ENCODE measurements at regions not wholly inside any gene's neighbourhood (a gene's known extent, or its start where the extent isn't known, plus 50 kb on each side); places are given as distances from the start of the nearest gene placed in this dataset.

GRCh38 chrX:125762954-125763353 is 403.1 kb downstream of the DCAF12L2 start:
- Histone ChIP-seq H2AFZ (ENCODE audit: low read depth, low read length) (no peak overlapping the region), H3K36me3 (ENCODE audit: control insufficient read depth in 2 of 2, extremely low read depth in 1 of 2, insufficient read depth in 2 of 2, low read length in 2 of 2) (no peaks in the 10 kb centered on the region), H3K4me2 (ENCODE audit: insufficient read depth, low read length) (no peak overlapping the region), H3K9me3 (replicated peaks; ENCODE audit: control insufficient read depth, insufficient read depth, low read length) (no peaks in the 10 kb centered on the region), H3K9me1 (replicated peaks; ENCODE audit: control insufficient read depth, extremely low read depth, insufficient read depth, low read length) (no peaks in the 10 kb centered on the region), H3K9ac (replicated peaks; ENCODE audit: extremely low read depth, insufficient read depth, low read length) (no peak overlapping the region), H3K4me1 (ENCODE audit: control insufficient read depth, extremely low read depth, insufficient read depth, low read length) (no peaks in the 10 kb centered on the region), H3K79me2 (ENCODE audit: control insufficient read depth, insufficient read depth, low read length) (no peaks in the 10 kb centered on the region), H4K20me1 (replicated peaks; ENCODE audit: control insufficient read depth, extremely low read depth, insufficient read depth, low read length) (no peaks in the 10 kb centered on the region), H3K4me3 (replicated peaks in 1 of 3; ENCODE audit: insufficient read depth in 1 of 3, low read depth in 1 of 3, low read length in 3 of 3) (no peak overlapping the region), H3K27me3 (ENCODE audit: control insufficient read depth in 2 of 2, insufficient read depth in 2 of 2, low read length in 2 of 2) (no peaks in the 10 kb centered on the region), H3K27ac (ENCODE audit: insufficient read depth, low read depth, low read length) (no peak overlapping the region)
- intact Hi-C loops (cut with micrococcal nuclease) (no loop called here), dilution Hi-C loops (cut with MboI; ENCODE audit: extremely low pct_ligation_motif_present, low sequenced_read_pairs) (no loop called here)
- DNase-seq (ENCODE audit: low read depth, low spot score) = no peak
- FAIRE-seq = no peak
- POLR2A ChIA-PET = no interaction called here
- no TSS peak for BruUV-seq (replicated peaks)
- TF ChIP-seq FOS (IDR thresholded peaks at IDR 0.05; ENCODE audit: borderline replicate concordance, insufficient read depth, low read length) (no peak), EZH2 (IDR thresholded peaks at IDR 0.05; ENCODE audit: borderline replicate concordance, low read depth, low read length, severe bottlenecking) (no peak), GATA2 (IDR thresholded peaks at IDR 0.05; ENCODE audit: insufficient read depth, insufficient read length, low read depth, low read length) (no peak), MAX (IDR thresholded peaks at IDR 0.05; ENCODE audit: insufficient read depth, insufficient read length) (no peak), POLR2A (IDR thresholded peaks at IDR 0.05; ENCODE audit: low read depth, low read length) (no peak), JUN (IDR thresholded peaks at IDR 0.05; ENCODE audit: borderline replicate concordance, insufficient read depth, insufficient read length, low read depth) (no peak), CTCF (IDR thresholded peaks at IDR 0.05; ENCODE audit: extremely low read depth in 1 of 2, insufficient read depth in 1 of 2, low read depth in 1 of 2, low read length in 2 of 2) (no peak), POLR2AphosphoS5 (IDR thresholded peaks at IDR 0.05; ENCODE audit: insufficient read depth, low read depth, low read length) (no peak), MYC (IDR thresholded peaks at IDR 0.05; ENCODE audit: low read depth, low read length) (no peak)
- CTCF ChIA-PET = no interaction called here
